GM18505 (cell line): ENCODE measurements at regions not wholly inside any gene's neighbourhood (a gene's known extent, or its start where the extent isn't known, plus 50 kb on each side); places are given as distances from the start of the nearest gene placed in this dataset.

Source experiments
- ATAC-seq: cut with Tn5 transposase; IDR thresholded peaks from one replicate; pipeline ENCODE4 v1.9.1; 2021; ENCODE audit not compliant: unreplicated experiment
- POLR2A ChIP-seq: IDR thresholded peaks from 4 replicates; pipeline ENCODE4 v1.6.1; 2011; ENCODE audit warnings: borderline replicate concordance; ENCODE audit not compliant: insufficient read depth, insufficient read length; ENCODE audit errors: extremely low read depth

GRCh38 chr18:55781481-55781957 is 193.5 kb upstream of the TCF4 start:
- no peak for TF ChIP-seq POLR2A
- no peak for ATAC-seq

DNA sequence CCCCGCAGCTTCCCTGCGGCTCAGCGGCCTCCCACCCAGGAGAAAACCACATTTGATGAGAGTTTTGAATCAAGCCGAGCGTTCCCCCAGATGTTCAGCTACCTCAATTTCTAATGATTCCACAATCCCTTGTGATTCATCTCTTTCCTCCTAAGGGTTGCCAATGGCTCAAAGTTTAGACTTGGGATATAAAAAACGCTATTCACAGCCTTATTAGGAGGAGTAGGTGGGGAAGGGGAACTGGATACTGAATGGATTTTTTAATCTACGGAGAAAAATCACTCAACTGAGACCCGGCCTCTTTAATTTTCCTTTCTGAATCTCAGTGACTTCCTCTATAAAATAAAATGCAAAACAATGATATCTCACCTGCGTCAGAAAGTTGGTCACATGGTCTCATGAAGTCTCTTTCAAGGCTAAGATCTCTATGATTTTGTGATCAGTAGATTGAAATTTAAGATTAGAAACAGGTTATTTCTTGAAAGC is 192.6 kb upstream of the TCF4 start:
- no peak for TF ChIP-seq POLR2A
- no peak for ATAC-seq

DNA sequence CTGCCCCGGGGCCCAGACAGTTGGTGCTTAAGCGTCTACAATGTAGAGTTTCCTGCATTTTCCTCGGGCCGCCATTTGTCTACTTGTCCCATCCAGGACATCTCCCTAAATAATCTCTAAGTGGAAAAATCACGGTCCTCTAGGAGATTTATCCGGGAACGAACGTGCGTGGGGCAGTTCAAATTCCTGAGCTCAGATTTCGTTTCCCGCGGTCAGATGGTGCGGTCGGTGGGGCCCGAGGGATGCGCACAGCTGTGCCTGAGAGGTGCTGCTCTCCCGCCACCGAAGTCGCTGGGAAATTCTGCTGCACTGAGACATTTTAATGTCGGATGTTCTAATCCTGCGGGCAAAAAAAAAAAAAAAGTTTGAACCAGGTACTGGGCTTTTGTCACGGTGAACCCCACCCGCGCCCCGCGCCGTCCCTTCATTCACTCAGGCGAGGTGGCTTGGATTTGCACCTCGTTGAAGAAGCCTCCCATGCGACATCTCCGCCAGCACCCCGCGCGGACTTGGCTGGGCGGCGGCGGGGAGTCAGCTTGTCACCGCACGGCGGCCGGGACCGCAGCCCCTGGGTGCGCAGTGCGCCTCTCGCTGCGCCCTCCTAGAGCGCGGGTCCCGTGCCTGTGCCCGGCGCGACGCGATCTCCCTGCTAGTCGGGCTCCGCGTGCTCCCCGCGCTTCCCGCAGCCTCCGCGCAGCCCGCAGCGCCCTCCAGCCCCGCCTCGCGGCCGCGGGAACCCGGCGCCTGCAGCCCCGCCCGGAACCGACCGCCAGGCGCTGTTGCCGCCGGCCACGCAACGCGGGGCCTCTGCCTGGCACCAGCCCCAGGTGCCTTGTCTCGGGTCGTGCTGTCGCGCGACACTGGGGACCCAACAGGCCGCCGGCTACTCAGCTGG is 191.9 kb upstream of the TCF4 start:
- peak; percentile 58 for ATAC-seq
- TF ChIP-seq POLR2A: no peak

- ATAC-seq: no peak
- no peak for TF ChIP-seq POLR2A
These were observed 191.0 kb upstream of the TCF4 start for GRCh38 chr18:55778788-55779690.

- no peak for TF ChIP-seq POLR2A
- no peak for ATAC-seq
These were observed 189.8 kb upstream of the TCF4 start for GRCh38 chr18:55777666-55778304.

DNA sequence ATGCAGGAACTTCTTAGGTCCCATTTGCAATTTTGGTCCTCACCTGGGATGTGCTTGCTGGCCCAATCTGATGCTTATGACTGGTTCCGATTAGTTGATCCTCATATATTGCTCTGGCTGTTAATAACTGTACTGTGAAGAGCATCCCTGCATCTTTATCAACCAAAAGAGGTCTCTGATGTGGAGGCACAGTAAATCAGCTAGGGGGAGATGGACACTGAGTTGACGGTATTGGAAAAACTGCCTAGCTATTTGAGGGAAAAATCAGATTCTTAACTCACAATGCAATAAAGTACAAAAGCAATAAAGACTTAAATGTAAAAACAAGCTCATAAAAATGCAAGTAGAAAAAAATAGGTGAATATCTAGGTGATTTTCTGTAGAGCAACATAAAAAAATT is 188.0 kb upstream of the TCF4 start:
- no peak for TF ChIP-seq POLR2A
- no peak for ATAC-seq

DNA sequence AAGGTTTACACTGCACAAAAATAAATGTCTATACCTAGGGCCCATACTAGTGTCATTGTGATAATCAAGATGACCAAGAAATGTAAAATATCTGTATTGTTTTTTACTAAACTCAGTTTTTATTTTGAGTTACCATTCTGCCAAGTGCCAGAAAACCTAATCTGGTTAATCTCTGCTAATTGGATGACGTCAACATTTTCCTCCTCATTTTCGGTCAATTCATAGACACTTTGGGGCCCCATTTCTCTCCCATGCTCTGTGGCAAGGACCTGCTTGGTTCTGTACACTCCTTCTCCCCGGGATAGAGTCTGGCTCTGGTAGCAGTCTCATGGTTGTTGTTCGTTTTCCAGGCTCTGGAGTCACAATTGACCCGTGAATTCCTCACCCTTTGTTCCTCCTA is 186.5 kb upstream of the TCF4 start:
- ATAC-seq: no peak
- TF ChIP-seq POLR2A: no peak

DNA sequence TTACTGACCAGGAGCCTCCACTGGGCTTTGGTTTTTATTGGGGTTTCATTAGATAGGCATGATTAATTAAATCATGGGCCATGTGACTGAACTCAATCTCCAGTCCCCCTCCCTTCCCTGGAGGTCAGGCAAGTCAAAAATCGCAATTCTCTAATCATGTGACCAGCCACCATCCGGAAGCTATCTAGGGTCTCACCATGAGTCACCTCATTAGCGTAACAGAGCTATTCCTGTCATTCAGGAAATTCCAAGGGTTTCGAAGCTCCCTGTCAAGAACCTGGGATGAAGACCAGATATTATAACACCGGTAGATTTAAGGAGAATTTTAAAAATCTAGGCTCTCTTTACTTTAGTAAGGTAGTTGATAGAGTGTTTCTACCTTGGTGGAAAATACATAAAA is 180.3 kb upstream of the TCF4 start:
- TF ChIP-seq POLR2A: no peak
- ATAC-seq: no peak

DNA sequence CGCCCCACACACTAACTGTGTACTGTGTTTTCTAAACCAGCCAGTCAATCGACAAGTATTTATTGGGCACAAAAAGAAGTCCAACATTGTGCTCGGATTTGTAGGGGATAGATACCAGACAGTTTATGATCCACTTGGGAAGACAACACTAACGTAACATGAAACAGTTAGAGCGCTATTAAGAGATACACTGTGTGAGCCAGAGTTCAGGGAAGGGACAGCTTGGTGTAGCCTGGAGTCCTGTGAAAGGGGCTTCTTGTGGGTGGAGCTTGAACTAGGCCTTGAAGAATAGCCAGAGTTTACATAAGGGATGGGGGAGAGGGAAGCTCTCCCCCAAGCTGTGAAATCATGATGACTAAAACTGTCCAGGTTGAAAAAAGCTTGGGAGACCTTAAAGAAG is 176.4 kb upstream of the TCF4 start:
- no peak for ATAC-seq
- TF ChIP-seq POLR2A: no peak

- TF ChIP-seq POLR2A: no peak
- no peak for ATAC-seq
These were observed 175.8 kb upstream of the TCF4 start for GRCh38 chr18:55763805-55764204.

DNA sequence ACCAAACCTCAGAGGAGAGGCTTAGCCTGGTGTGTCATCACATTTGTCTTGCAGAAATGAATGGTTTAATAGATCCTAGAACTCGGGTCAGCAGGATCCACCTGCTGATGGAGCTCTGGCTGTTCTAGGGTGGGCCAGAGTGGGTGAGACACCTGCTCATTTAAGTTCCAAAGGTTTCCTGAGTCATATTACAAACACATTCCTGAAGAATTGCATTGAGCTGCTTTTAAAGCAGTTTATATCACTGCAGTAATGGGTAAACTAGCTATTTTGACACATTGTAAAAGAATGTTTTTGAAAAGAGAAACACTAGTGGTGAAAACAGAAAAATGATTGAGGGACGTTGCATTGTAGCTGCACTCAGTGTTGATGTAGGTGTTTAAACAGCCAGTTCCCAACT is 175.3 kb upstream of the TCF4 start:
- ATAC-seq: no peak
- no peak for TF ChIP-seq POLR2A

GRCh38 chr18:55762424-55762823 is 174.4 kb upstream of the TCF4 start:
- no peak for TF ChIP-seq POLR2A
- no peak for ATAC-seq

GRCh38 chr18:55753643-55754263 is 165.8 kb upstream of the TCF4 start:
- ATAC-seq: no peak
- TF ChIP-seq POLR2A: no peak

- ATAC-seq: no peak
- TF ChIP-seq POLR2A: no peak
These were observed 163.5 kb upstream of the TCF4 start for GRCh38 chr18:55751476-55751875.
